Osteoblast (primary cell): ENCODE measurements at regions not wholly inside any gene's neighbourhood (a gene's known extent, or its start where the extent isn't known, plus 50 kb on each side); places are given as distances from the start of the nearest gene placed in this dataset.

Experiments
- DNase-seq: peaks from one replicate; pipeline ENCODE4 v3.0.0; 2011; ENCODE audit warnings: low spot score, mixed read lengths; ENCODE audit not compliant: insufficient read length; ENCODE audit errors: missing footprints
- H2AFZ ChIP-seq: 2 replicates; pipeline ENCODE4 v1.6.0; 2011; ENCODE audit warnings: mild to moderate bottlenecking, low read length
- H3K27ac ChIP-seq: 2 replicates; pipeline ENCODE4 v1.5.1; 2011; ENCODE audit warnings: mild to moderate bottlenecking, low read depth, low read length, moderate library complexity
- H3K27me3 ChIP-seq: 2 replicates; pipeline ENCODE4 v1.6.0; 2012; ENCODE audit warnings: mild to moderate bottlenecking, control low read depth, inconsistent platforms, low read length, moderate library complexity; ENCODE audit not compliant: insufficient read depth
- H3K36me3 ChIP-seq: 2 replicates; pipeline ENCODE4 v1.5.1; 2011; ENCODE audit warnings: mild to moderate bottlenecking, low read length, control low read depth, moderate library complexity; ENCODE audit not compliant: insufficient read depth
- H3K4me1 ChIP-seq: 2 replicates; pipeline ENCODE4 v1.5.1; 2011; ENCODE audit warnings: mild to moderate bottlenecking, low read length, control low read depth, moderate library complexity; ENCODE audit not compliant: insufficient read depth
- H3K4me2 ChIP-seq: 2 replicates; pipeline ENCODE4 v1.6.0; 2011; ENCODE audit warnings: mild to moderate bottlenecking, low read length; ENCODE audit not compliant: insufficient read depth
- H3K4me3 ChIP-seq: fragments of 200-600 bp; sonication (generic); 3 replicates; pipeline ENCODE4 v1.5.1; 2012; ENCODE audit warnings: mild to moderate bottlenecking, low read length, inconsistent platforms; ENCODE audit not compliant: insufficient read depth
- H3K79me2 ChIP-seq: 2 replicates; pipeline ENCODE4 v1.6.0; 2012; ENCODE audit warnings: mild to moderate bottlenecking, low read length, control low read depth, inconsistent platforms; ENCODE audit not compliant: insufficient read depth
- H3K9me3 ChIP-seq: 2 replicates; pipeline ENCODE4 v1.5.1; 2011; ENCODE audit warnings: low read depth, low read length, control low read depth
- H4K20me1 ChIP-seq: 2 replicates; pipeline ENCODE4 v1.6.0; 2012; ENCODE audit warnings: mild to moderate bottlenecking, low read length, control low read depth; ENCODE audit not compliant: insufficient read depth
- CTCF ChIP-seq: IDR thresholded peaks from 2 replicates; pipeline ENCODE4 v1.5.1; 2011; ENCODE audit warnings: mild to moderate bottlenecking, low read depth, low read length, moderate library complexity; ENCODE audit errors: extremely low read depth

- Histone ChIP-seq H4K20me1 (no peaks in the 10 kb centered on the region), H3K4me1 (peaks cover 33% of the 10 kb centered on the region), H3K4me2 (peak overlapping the region; percentile 68), H3K36me3 (no peaks in the 10 kb centered on the region), H2AFZ (peak overlapping the region; percentile 13), H3K79me2 (no peaks in the 10 kb centered on the region), H3K9me3 (no peaks in the 10 kb centered on the region), H3K27ac (peak overlapping the region; percentile 64), H3K4me3 (peak overlapping the region; percentile 9), H3K27me3 (no peaks in the 10 kb centered on the region)
- DNase-seq: peak; percentile 66
- no peak for TF ChIP-seq CTCF
Observed at GRCh38 chr5:39494107-39494510, 69.3 kb upstream of the DAB2 start.

- no peaks in the 10 kb centered on the region for H4K20me1 ChIP-seq
- no peak overlapping the region for H3K4me2 ChIP-seq
- DNase-seq: no peak
- H3K27ac ChIP-seq: no peak overlapping the region
- H3K79me2 ChIP-seq: no peaks in the 10 kb centered on the region
- H3K4me1 ChIP-seq: peaks cover 20% of the 10 kb centered on the region
- no peaks in the 10 kb centered on the region for H3K27me3 ChIP-seq
- no peaks in the 10 kb centered on the region for H3K9me3 ChIP-seq
- no peaks in the 10 kb centered on the region for H3K36me3 ChIP-seq
- H2AFZ ChIP-seq: no peak overlapping the region
- no peak overlapping the region for H3K4me3 ChIP-seq
- no peak for TF ChIP-seq CTCF
Observed at GRCh38 chr5:39491210-39491609, 66.4 kb upstream of the DAB2 start.

GRCh38 chr5:39489263-39489662 lies 64.5 kb upstream of the DAB2 start:
- H3K27ac ChIP-seq: no peak overlapping the region
- no peaks in the 10 kb centered on the region for H3K36me3 ChIP-seq
- no peak overlapping the region for H3K4me3 ChIP-seq
- H3K4me1 ChIP-seq: peaks cover 8% of the 10 kb centered on the region
- no peaks in the 10 kb centered on the region for H3K79me2 ChIP-seq
- H2AFZ ChIP-seq: no peak overlapping the region
- H3K27me3 ChIP-seq: no peaks in the 10 kb centered on the region
- no peak for DNase-seq
- H3K4me2 ChIP-seq: no peak overlapping the region
- H4K20me1 ChIP-seq: no peaks in the 10 kb centered on the region
- H3K9me3 ChIP-seq: no peaks in the 10 kb centered on the region
- no peak for TF ChIP-seq CTCF

GRCh38 chr5:39486790-39487189 lies 62.0 kb upstream of the DAB2 start:
- Histone ChIP-seq H4K20me1 (no peaks in the 10 kb centered on the region), H3K4me2 (no peak overlapping the region), H3K36me3 (no peaks in the 10 kb centered on the region), H3K79me2 (no peaks in the 10 kb centered on the region), H3K27me3 (no peaks in the 10 kb centered on the region), H3K4me3 (no peak overlapping the region), H3K27ac (no peak overlapping the region), H3K9me3 (no peaks in the 10 kb centered on the region), H2AFZ (no peak overlapping the region), H3K4me1 (peaks cover 2% of the 10 kb centered on the region)
- DNase-seq: no peak
- no peak for TF ChIP-seq CTCF
